Liver (tissue), 8 donors: ENCODE measurements at regions not wholly inside any gene's neighbourhood (a gene's known extent, or its start where the extent isn't known, plus 50 kb on each side); places are given as distances from the start of the nearest gene placed in this dataset.

Experiments
- DNase-seq: peaks from one replicate; pipeline ENCODE4 v3.0.0-alpha.2; 2017; ENCODE audit warnings: low spot score
- H3K27ac ChIP-seq, 2 donors: one replicate each; pipeline ENCODE4 v1.7.0; 2013; ENCODE audit warnings: inconsistent platforms in 2 of 2, low read length in 2 of 2, control low read depth in 1 of 2, low read depth in 1 of 2, mild to moderate bottlenecking in 1 of 2
- H3K27me3 ChIP-seq, 4 donors: one replicate each; pipeline versions ENCODE4 v1.6.1 to v1.7.0; 2013; ENCODE audit warnings: low read length in 3 of 4, inconsistent platforms in 1 of 4, mild to moderate bottlenecking in 1 of 4, moderate library complexity in 1 of 4; ENCODE audit not compliant: control insufficient read depth in 4 of 4, insufficient read depth in 4 of 4
- H3K36me3 ChIP-seq, 4 donors: one replicate each; pipeline versions ENCODE4 v1.6.1 to v1.7.0; 2013; ENCODE audit warnings: low read length in 3 of 4, mild to moderate bottlenecking in 3 of 4, low read depth in 1 of 4, moderate library complexity in 1 of 4; ENCODE audit not compliant: control insufficient read depth in 4 of 4, insufficient read depth in 3 of 4
- H3K4me1 ChIP-seq, 4 donors: one replicate each; pipeline versions ENCODE4 v1.6.1 to v1.7.0; 2013; ENCODE audit warnings: low read length in 3 of 4, mild to moderate bottlenecking in 3 of 4, moderate library complexity in 1 of 4; ENCODE audit not compliant: control insufficient read depth in 4 of 4, insufficient read depth in 4 of 4
- H3K4me3 ChIP-seq, 3 donors: one replicate each; pipeline versions ENCODE4 v1.6.1 to v1.7.0; 2013; ENCODE audit warnings: low read length in 3 of 3, control low read depth in 1 of 3, low read depth in 1 of 3, mild to moderate bottlenecking in 1 of 3
- H3K9ac ChIP-seq, 2 donors: one replicate each; pipeline ENCODE4 v1.7.0; 2013; ENCODE audit warnings: low read length in 2 of 2, mild to moderate bottlenecking in 2 of 2, moderate library complexity in 2 of 2, control low read depth in 1 of 2, low read depth in 1 of 2
- H3K9me3 ChIP-seq, 4 donors: one replicate each; pipeline versions ENCODE4 v1.6.1 to v1.7.0; 2013; ENCODE audit warnings: low read length in 3 of 4; ENCODE audit not compliant: control insufficient read depth in 4 of 4
- ATF3 ChIP-seq: IDR thresholded peaks from 2 replicates; pipeline ENCODE4 v1.6.1; 2016; ENCODE audit warnings: antibody characterized with exemption
- CTCF ChIP-seq: fragments of 150-350 bp; IDR thresholded peaks from 2 replicates; pipeline ENCODE4 v1.5.1; 2017; ENCODE audit warnings: improper control_type of control experiment, low read depth, low read length; ENCODE audit not compliant: missing input control
- EGR1 ChIP-seq, 2 donors: IDR thresholded peaks; 2 replicates each; pipeline ENCODE4 v1.6.1; 2016 to 2018; ENCODE audit warnings: antibody characterized with exemption in 2 of 2, low read depth in 2 of 2
- FOXA1 ChIP-seq: IDR thresholded peaks from 2 replicates; pipeline ENCODE4 v1.6.1; 2016; ENCODE audit warnings: antibody characterized with exemption
- FOXA2 ChIP-seq: IDR thresholded peaks from 2 replicates; pipeline ENCODE4 v1.6.1; 2016; ENCODE audit warnings: antibody characterized with exemption
- GABPA ChIP-seq, 2 donors: IDR thresholded peaks in 1 of 2; conservative IDR thresholded peaks in 1 of 2; 2 replicates each; pipeline ENCODE4 v1.6.1; 2016; ENCODE audit warnings: antibody characterized with exemption in 2 of 2, mild to moderate bottlenecking in 1 of 2, moderate library complexity in 1 of 2
- HNF4A ChIP-seq, 2 donors: conservative IDR thresholded peaks; 2 replicates each; pipeline ENCODE4 v1.6.1; 2016; ENCODE audit warnings: antibody characterized with exemption in 2 of 2, mild to moderate bottlenecking in 2 of 2
- HNF4G ChIP-seq: IDR thresholded peaks from 2 replicates; pipeline ENCODE4 v1.6.1; 2016; ENCODE audit warnings: antibody characterized with exemption
- JUND ChIP-seq, 2 donors: IDR thresholded peaks; 2 replicates each; pipeline ENCODE4 v1.6.1; 2016; ENCODE audit warnings: antibody characterized with exemption in 2 of 2
- MAX ChIP-seq: IDR thresholded peaks from 2 replicates; pipeline ENCODE4 v1.6.1; 2016; ENCODE audit warnings: antibody characterized with exemption
- NR2F2 ChIP-seq: IDR thresholded peaks from 2 replicates; pipeline ENCODE4 v1.6.1; 2016; ENCODE audit warnings: antibody characterized with exemption
- RAD21 ChIP-seq, 2 donors: IDR thresholded peaks; 2 replicates each; pipeline ENCODE4 v1.6.1; 2016; ENCODE audit warnings: antibody characterized with exemption in 2 of 2, mild to moderate bottlenecking in 2 of 2
- REST ChIP-seq: IDR thresholded peaks from 2 replicates; pipeline ENCODE4 v1.6.1; 2016; ENCODE audit warnings: antibody characterized with exemption, mild to moderate bottlenecking
- RXRA ChIP-seq, 2 donors: IDR thresholded peaks; 2 replicates each; pipeline ENCODE4 v1.6.1; 2017 to 2018; ENCODE audit warnings: antibody characterized with exemption in 2 of 2, mild to moderate bottlenecking in 1 of 2
- SP1 ChIP-seq: IDR thresholded peaks from 2 replicates; pipeline ENCODE4 v1.6.1; 2018; ENCODE audit warnings: antibody characterized with exemption, mild to moderate bottlenecking
- TAF1 ChIP-seq: conservative IDR thresholded peaks from 2 replicates; pipeline ENCODE4 v1.6.1; 2016; ENCODE audit warnings: antibody characterized with exemption, mild to moderate bottlenecking
- YY1 ChIP-seq: IDR thresholded peaks from 2 replicates; pipeline ENCODE4 v1.6.1; 2016; ENCODE audit warnings: antibody characterized with exemption, mild to moderate bottlenecking
- ZBTB33 ChIP-seq: IDR thresholded peaks from 2 replicates; pipeline ENCODE4 v1.6.1; 2016; ENCODE audit warnings: antibody characterized with exemption
- WGBS: extraction: QIAGEN DNeasy Blood & Tissue Kit; methylation state at CpG from one replicate; pipeline ENCODE4 v1.1.7; 2013; 5-methylcytosine and 5-hydroxymethylcytosine counted together
- donor health status: healthy.
- donor health status: healthy.
- donor health status: healthy.
- donor health status: healthy.
- donor health status: healthy.

GRCh38 chr2:145584353-145584752, 1064.4 kb upstream of the ZEB2 start:
- Histone ChIP-seq H3K9me3 (no peaks in the 10 kb centered on the region), H3K4me1 (no peaks in the 10 kb centered on the region), H3K36me3 (no peaks in the 10 kb centered on the region), H3K27me3 (no peaks in the 10 kb centered on the region), H3K27ac (no peak overlapping the region), H3K4me3 (no peak overlapping the region), H3K9ac (no peak overlapping the region)
- 61% methylated on average over 1 of the region's 1 CpG for WGBS
- no peak for DNase-seq
- TF ChIP-seq REST (no peak), GABPA (IDR thresholded peaks at IDR 0.05 in 1 of 2, conservative IDR thresholded peaks at IDR 0.05 in 1 of 2) (no peak), RXRA (IDR thresholded peaks at IDR 0.05) (no peak), FOXA1 (no peak), FOXA2 (no peak), HNF4G (no peak), NR2F2 (no peak), HNF4A (conservative IDR thresholded peaks at IDR 0.05) (no peak), RAD21 (IDR thresholded peaks at IDR 0.05) (no peak), SP1 (no peak)

GRCh38 chr2:145573608-145574007, 1053.7 kb upstream of the ZEB2 start:
- Histone ChIP-seq H3K27ac (no peak overlapping the region), H3K36me3 (no peaks in the 10 kb centered on the region), H3K9ac (no peak overlapping the region), H3K27me3 (no peaks in the 10 kb centered on the region), H3K4me1 (no peaks in the 10 kb centered on the region), H3K9me3 (no peaks in the 10 kb centered on the region), H3K4me3 (no peak overlapping the region)
- TF ChIP-seq HNF4G (no peak), CTCF (no peak), ATF3 (no peak), YY1 (no peak), SP1 (no peak), FOXA2 (no peak), FOXA1 (no peak), REST (no peak), NR2F2 (no peak), EGR1 (IDR thresholded peaks at IDR 0.05; ENCODE audit: low read depth in 2 of 2) (no peak), MAX (no peak), RXRA (IDR thresholded peaks at IDR 0.05) (no peak), JUND (IDR thresholded peaks at IDR 0.05) (no peak), GABPA (IDR thresholded peaks at IDR 0.05 in 1 of 2, conservative IDR thresholded peaks at IDR 0.05 in 1 of 2) (no peak), RAD21 (IDR thresholded peaks at IDR 0.05) (no peak), ZBTB33 (no peak), TAF1 (no peak)
- WGBS: 83% methylated on average over 5 of the region's 5 CpGs
- no peak for DNase-seq
